ENCODE measurements at regions not wholly inside any gene's neighbourhood (a gene's known extent, or its start where the extent isn't known, plus 50 kb on each side); places are given as distances from the start of the nearest gene placed in this dataset.
"Not testable (repeated sequence)": the region's sequence is repeated elsewhere in the genome, so short reads cannot be mapped to it uniquely, and the experiment has no call there.

- DNase-seq (no peak), ATAC-seq (ENCODE audit: low FRiP score in 2 of 2) (no peak)
- TF ChIP-seq POLR2A (IDR thresholded peaks at IDR 0.05) (no peak), CTCF (IDR thresholded peaks at IDR 0.05) (no peak), POLR2AphosphoS5 (IDR thresholded peaks at IDR 0.05) (no peak), EP300 (IDR thresholded peaks at IDR 0.05) (no peak)
- no peaks in the 10 kb centered on the region for H3K36me3 ChIP-seq
- H3K4me3 ChIP-seq, result no peak overlapping the region
- WGBS, 2 donors, result 81 to 93% methylated on average over 2 of the region's 2 CpGs
- H3K9me3 ChIP-seq, result no peaks in the 10 kb centered on the region
- no peaks in the 10 kb centered on the region for H3K27me3 ChIP-seq
- no peaks in the 10 kb centered on the region for H3K4me1 ChIP-seq
- no peak overlapping the region for H3K27ac ChIP-seq
Measured at GRCh38 chr6:14386263-14386662, 268.7 kb downstream of the CD83 start.

GRCh38 chr6:14386668-14387067 is 269.1 kb downstream of the CD83 start:
- ATAC-seq (ENCODE audit: low FRiP score in 2 of 2) (no peak), DNase-seq (no peak)
- H3K36me3 ChIP-seq, result no peaks in the 10 kb centered on the region
- no peaks in the 10 kb centered on the region for H3K9me3 ChIP-seq
- H3K4me1 ChIP-seq, result no peaks in the 10 kb centered on the region
- no peak overlapping the region for H3K27ac ChIP-seq
- TF ChIP-seq EP300 (IDR thresholded peaks at IDR 0.05), result no peak
- no peak for TF ChIP-seq POLR2AphosphoS5 (IDR thresholded peaks at IDR 0.05)
- TF ChIP-seq POLR2A (IDR thresholded peaks at IDR 0.05), result no peak
- no peak for TF ChIP-seq CTCF (IDR thresholded peaks at IDR 0.05)
- H3K4me3 ChIP-seq, result no peak overlapping the region
- H3K27me3 ChIP-seq, result no peaks in the 10 kb centered on the region
- WGBS, 2 donors, result 66 to 68% methylated on average over 4 of the region's 4 CpGs

GRCh38 chr6:14388371-14388770 is 270.8 kb downstream of the CD83 start:
- DNase-seq (no peak), ATAC-seq (ENCODE audit: low FRiP score in 2 of 2) (no peak)
- Histone ChIP-seq H3K4me1 (no peaks in the 10 kb centered on the region), H3K36me3 (no peaks in the 10 kb centered on the region), H3K4me3 (no peak overlapping the region), H3K27me3 (no peaks in the 10 kb centered on the region), H3K9me3 (no peaks in the 10 kb centered on the region), H3K27ac (no peak overlapping the region)
- WGBS, 2 donors, result 81 to 90% methylated on average over 2 of the region's 2 CpGs
- TF ChIP-seq EP300 (IDR thresholded peaks at IDR 0.05) (no peak), POLR2A (IDR thresholded peaks at IDR 0.05) (no peak), POLR2AphosphoS5 (IDR thresholded peaks at IDR 0.05) (no peak), CTCF (IDR thresholded peaks at IDR 0.05) (no peak)

- H3K27ac ChIP-seq; H3K9me3 ChIP-seq; H3K36me3 ChIP-seq; DNase-seq; ATAC-seq (ENCODE audit: low FRiP score in 2 of 2); H3K4me1 ChIP-seq; H3K27me3 ChIP-seq; H3K4me3 ChIP-seq: not testable (repeated sequence)
- WGBS, 2 donors, result 79 to 90% methylated on average over 2 of the region's 2 CpGs
Measured at GRCh38 chr6:14389776-14390175, 272.2 kb downstream of the CD83 start.

- TF ChIP-seq POLR2A (IDR thresholded peaks at IDR 0.05), result no peak
- TF ChIP-seq CTCF (IDR thresholded peaks at IDR 0.05), result no peak
- TF ChIP-seq EP300 (IDR thresholded peaks at IDR 0.05), result no peak
- TF ChIP-seq POLR2AphosphoS5 (IDR thresholded peaks at IDR 0.05), result no peak
- ATAC-seq (ENCODE audit: low FRiP score in 2 of 2) (no peak), DNase-seq (no peak)
- WGBS, 2 donors, result 83 to 91% methylated on average over 2 of the region's 2 CpGs
- H3K4me3 ChIP-seq, result no peak overlapping the region
- no peaks in the 10 kb centered on the region for H3K9me3 ChIP-seq
- H3K27ac ChIP-seq, result no peak overlapping the region
- H3K4me1 ChIP-seq, result no peaks in the 10 kb centered on the region
- H3K27me3 ChIP-seq, result no peaks in the 10 kb centered on the region
- no peaks in the 10 kb centered on the region for H3K36me3 ChIP-seq
Measured at GRCh38 chr6:14390805-14391204, 273.2 kb downstream of the CD83 start.

All from upper lobe of left lung (tissue), 6 donors.